ENCODE measurements at regions not wholly inside any gene's neighbourhood (a gene's known extent, or its start where the extent isn't known, plus 50 kb on each side); places are given as distances from the start of the nearest gene placed in this dataset.

DNA sequence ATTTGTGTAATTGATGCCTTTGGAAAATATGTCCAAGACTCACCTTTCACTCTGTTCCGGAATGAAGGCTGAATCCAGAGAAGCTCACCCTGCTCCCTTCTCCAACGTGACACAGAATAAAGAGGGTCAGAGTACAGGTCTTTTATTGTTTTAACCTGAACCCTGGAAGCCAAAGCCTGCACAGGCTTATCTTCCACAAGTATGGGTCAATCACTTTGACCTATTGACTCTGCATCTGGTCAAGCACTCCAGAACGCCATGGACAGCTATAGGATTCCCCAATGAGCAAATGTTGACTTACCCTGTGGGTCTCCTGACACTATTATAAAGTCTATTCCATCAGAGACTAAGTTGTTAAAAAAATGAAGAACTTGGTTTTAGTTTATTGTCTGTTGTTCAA lies 158.4 kb upstream of the MYLIP start:
- TF ChIP-seq, protein P1, sequence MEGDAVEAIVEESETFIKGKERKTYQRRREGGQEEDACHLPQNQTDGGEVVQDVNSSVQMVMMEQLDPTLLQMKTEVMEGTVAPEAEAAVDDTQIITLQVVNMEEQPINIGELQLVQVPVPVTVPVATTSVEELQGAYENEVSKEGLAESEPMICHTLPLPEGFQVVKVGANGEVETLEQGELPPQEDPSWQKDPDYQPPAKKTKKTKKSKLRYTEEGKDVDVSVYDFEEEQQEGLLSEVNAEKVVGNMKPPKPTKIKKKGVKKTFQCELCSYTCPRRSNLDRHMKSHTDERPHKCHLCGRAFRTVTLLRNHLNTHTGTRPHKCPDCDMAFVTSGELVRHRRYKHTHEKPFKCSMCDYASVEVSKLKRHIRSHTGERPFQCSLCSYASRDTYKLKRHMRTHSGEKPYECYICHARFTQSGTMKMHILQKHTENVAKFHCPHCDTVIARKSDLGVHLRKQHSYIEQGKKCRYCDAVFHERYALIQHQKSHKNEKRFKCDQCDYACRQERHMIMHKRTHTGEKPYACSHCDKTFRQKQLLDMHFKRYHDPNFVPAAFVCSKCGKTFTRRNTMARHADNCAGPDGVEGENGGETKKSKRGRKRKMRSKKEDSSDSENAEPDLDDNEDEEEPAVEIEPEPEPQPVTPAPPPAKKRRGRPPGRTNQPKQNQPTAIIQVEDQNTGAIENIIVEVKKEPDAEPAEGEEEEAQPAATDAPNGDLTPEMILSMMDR (tag by site-specific recombination; IDR thresholded peaks at IDR 0.05) = no peak
- TF ChIP-seq TCF7L2 (IDR thresholded peaks at IDR 0.05; ENCODE audit: borderline replicate concordance, low read depth, low read length) (no peak), ZNF416 (tag by site-specific recombination; IDR thresholded peaks at IDR 0.05) (no peak), ZNF311 (tag by site-specific recombination; IDR thresholded peaks at IDR 0.05; ENCODE audit: borderline replicate concordance) (no peak), ZNF140 (tag by site-specific recombination; IDR thresholded peaks at IDR 0.05) (no peak), ZNF133 (tag by site-specific recombination; IDR thresholded peaks at IDR 0.05) (no peak), ZNF302 (tag by site-specific recombination; IDR thresholded peaks at IDR 0.05; ENCODE audit: low read depth) (no peak), ZNF292 (tag by site-specific recombination; IDR thresholded peaks at IDR 0.05; ENCODE audit: borderline replicate concordance, low read depth) (no peak), GLI4 (tag by site-specific recombination; IDR thresholded peaks at IDR 0.05) (no peak), ZEB2 (tag by site-specific recombination; IDR thresholded peaks at IDR 0.05) (no peak), ZNF677 (tag by site-specific recombination; IDR thresholded peaks at IDR 0.05) (no peak), ZNF548 (tag by site-specific recombination; IDR thresholded peaks at IDR 0.05) (no peak)
- TF ChIP-seq, protein P2, sequence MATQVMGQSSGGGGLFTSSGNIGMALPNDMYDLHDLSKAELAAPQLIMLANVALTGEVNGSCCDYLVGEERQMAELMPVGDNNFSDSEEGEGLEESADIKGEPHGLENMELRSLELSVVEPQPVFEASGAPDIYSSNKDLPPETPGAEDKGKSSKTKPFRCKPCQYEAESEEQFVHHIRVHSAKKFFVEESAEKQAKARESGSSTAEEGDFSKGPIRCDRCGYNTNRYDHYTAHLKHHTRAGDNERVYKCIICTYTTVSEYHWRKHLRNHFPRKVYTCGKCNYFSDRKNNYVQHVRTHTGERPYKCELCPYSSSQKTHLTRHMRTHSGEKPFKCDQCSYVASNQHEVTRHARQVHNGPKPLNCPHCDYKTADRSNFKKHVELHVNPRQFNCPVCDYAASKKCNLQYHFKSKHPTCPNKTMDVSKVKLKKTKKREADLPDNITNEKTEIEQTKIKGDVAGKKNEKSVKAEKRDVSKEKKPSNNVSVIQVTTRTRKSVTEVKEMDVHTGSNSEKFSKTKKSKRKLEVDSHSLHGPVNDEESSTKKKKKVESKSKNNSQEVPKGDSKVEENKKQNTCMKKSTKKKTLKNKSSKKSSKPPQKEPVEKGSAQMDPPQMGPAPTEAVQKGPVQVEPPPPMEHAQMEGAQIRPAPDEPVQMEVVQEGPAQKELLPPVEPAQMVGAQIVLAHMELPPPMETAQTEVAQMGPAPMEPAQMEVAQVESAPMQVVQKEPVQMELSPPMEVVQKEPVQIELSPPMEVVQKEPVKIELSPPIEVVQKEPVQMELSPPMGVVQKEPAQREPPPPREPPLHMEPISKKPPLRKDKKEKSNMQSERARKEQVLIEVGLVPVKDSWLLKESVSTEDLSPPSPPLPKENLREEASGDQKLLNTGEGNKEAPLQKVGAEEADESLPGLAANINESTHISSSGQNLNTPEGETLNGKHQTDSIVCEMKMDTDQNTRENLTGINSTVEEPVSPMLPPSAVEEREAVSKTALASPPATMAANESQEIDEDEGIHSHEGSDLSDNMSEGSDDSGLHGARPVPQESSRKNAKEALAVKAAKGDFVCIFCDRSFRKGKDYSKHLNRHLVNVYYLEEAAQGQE (tag by site-specific recombination; IDR thresholded peaks at IDR 0.05) = no peak
- TF ChIP-seq, protein P3, sequence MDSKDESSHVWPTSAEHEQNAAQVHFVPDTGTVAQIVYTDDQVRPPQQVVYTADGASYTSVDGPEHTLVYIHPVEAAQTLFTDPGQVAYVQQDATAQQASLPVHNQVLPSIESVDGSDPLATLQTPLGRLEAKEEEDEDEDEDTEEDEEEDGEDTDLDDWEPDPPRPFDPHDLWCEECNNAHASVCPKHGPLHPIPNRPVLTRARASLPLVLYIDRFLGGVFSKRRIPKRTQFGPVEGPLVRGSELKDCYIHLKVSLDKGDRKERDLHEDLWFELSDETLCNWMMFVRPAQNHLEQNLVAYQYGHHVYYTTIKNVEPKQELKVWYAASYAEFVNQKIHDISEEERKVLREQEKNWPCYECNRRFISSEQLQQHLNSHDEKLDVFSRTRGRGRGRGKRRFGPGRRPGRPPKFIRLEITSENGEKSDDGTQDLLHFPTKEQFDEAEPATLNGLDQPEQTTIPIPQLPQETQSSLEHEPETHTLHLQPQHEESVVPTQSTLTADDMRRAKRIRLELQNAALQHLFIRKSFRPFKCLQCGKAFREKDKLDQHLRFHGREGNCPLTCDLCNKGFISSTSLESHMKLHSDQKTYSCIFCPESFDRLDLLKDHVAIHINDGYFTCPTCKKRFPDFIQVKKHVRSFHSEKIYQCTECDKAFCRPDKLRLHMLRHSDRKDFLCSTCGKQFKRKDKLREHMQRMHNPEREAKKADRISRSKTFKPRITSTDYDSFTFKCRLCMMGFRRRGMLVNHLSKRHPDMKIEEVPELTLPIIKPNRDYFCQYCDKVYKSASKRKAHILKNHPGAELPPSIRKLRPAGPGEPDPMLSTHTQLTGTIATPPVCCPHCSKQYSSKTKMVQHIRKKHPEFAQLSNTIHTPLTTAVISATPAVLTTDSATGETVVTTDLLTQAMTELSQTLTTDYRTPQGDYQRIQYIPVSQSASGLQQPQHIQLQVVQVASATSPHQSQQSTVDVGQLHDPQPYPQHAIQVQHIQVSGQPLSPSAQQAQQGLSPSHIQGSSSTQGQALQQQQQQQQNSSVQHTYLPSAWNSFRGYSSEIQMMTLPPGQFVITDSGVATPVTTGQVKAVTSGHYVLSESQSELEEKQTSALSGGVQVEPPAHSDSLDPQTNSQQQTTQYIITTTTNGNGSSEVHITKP (tag by site-specific recombination; IDR thresholded peaks at IDR 0.05) = no peak
